ENCODE measurements at regions not wholly inside any gene's neighbourhood (a gene's known extent, or its start where the extent isn't known, plus 50 kb on each side); places are given as distances from the start of the nearest gene placed in this dataset.

DNA sequence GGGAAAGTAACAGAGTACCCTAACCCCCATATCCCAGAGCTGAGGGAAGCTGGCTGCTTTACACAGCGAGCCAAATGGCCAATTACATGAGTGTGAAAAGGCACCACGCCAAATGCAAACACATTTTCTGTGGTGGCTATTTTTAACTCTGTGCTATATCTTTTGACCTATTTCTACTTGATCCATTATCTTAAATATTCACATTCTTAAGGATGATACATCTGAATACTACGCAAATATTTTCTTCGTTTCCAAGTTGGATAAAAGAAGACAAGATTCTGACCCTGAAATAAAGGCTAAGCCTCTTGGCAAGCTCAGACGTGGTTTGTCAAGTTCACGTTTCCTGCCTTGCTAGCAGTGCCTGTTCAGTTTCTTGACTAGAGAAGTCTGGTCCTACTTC is 146.7 kb upstream of the TMEM196 start:
- H3K27me3 Mint-ChIP-seq (ENCODE audit: low read depth): no peaks in the 10 kb centered on the region
- no peak overlapping the region for H4K91ac ChIP-seq (ENCODE audit: insufficient read length, low read depth, low read length)
- H4K5ac ChIP-seq (ENCODE audit: insufficient read length, low read depth, low read length): no peak overlapping the region
- no peak overlapping the region for H2AK5ac ChIP-seq (ENCODE audit: insufficient read length, low read length)
- H3K56ac ChIP-seq (ENCODE audit: insufficient read length, low read depth, low read length): no peak overlapping the region
- no peaks in the 10 kb centered on the region for H3K23me2 ChIP-seq (ENCODE audit: insufficient read length, low read depth, low read length, poor library complexity, severe bottlenecking)
- no peak overlapping the region for H3K27ac ChIP-seq (ENCODE audit: insufficient read length, low read depth, low read length)
- no peaks in the 10 kb centered on the region for H3K9me3 ChIP-seq (ENCODE audit: control insufficient read depth, low read depth, low read length)
- no peaks in the 10 kb centered on the region for H3K79me1 ChIP-seq (ENCODE audit: insufficient read depth, low read depth, low read length, poor library complexity, severe bottlenecking)
- H3K18ac ChIP-seq (ENCODE audit: insufficient read length, low read depth, low read length): no peak overlapping the region
- no peaks in the 10 kb centered on the region for H3K36me3 Mint-ChIP-seq (ENCODE audit: insufficient read depth in 1 of 3, low read depth in 3 of 3)
- H2BK15ac ChIP-seq (ENCODE audit: low read depth, low read length): no peak overlapping the region
- no peaks in the 10 kb centered on the region for H3K9me3 Mint-ChIP-seq
- H2AFZ ChIP-seq (ENCODE audit: low read length): no peak overlapping the region
- H2BK12ac ChIP-seq (ENCODE audit: insufficient read length, low read depth, low read length): no peak overlapping the region
- no peaks in the 10 kb centered on the region for H3K79me2 ChIP-seq (ENCODE audit: insufficient read depth, low read length)
- no peak overlapping the region for H3K4me3 Mint-ChIP-seq
- H2BK5ac ChIP-seq (ENCODE audit: insufficient read length, low read length): no peak overlapping the region
- H3K4me2 ChIP-seq (ENCODE audit: insufficient read depth, insufficient read length, low read length): no peak overlapping the region
- TF ChIP-seq, protein P1, sequence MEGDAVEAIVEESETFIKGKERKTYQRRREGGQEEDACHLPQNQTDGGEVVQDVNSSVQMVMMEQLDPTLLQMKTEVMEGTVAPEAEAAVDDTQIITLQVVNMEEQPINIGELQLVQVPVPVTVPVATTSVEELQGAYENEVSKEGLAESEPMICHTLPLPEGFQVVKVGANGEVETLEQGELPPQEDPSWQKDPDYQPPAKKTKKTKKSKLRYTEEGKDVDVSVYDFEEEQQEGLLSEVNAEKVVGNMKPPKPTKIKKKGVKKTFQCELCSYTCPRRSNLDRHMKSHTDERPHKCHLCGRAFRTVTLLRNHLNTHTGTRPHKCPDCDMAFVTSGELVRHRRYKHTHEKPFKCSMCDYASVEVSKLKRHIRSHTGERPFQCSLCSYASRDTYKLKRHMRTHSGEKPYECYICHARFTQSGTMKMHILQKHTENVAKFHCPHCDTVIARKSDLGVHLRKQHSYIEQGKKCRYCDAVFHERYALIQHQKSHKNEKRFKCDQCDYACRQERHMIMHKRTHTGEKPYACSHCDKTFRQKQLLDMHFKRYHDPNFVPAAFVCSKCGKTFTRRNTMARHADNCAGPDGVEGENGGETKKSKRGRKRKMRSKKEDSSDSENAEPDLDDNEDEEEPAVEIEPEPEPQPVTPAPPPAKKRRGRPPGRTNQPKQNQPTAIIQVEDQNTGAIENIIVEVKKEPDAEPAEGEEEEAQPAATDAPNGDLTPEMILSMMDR (conservative IDR thresholded peaks at IDR 0.05): no peak
- DNase-seq: no peak
- no peaks in the 10 kb centered on the region for H3K4me1 ChIP-seq (ENCODE audit: insufficient read depth, low read length)
- H4K20me1 ChIP-seq (ENCODE audit: control insufficient read depth, insufficient read depth, insufficient read length): no peaks in the 10 kb centered on the region
- no peak overlapping the region for H3K27ac Mint-ChIP-seq
- H3K4me1 Mint-ChIP-seq: 0 out of 4 replicates have a peak, but pooled peaks cover 3 to 7% of the 10 kb centered on the region in 2 experiments
- H3K4ac ChIP-seq (ENCODE audit: low read depth, low read length): no peak overlapping the region
- no peak overlapping the region for H3K14ac ChIP-seq (ENCODE audit: insufficient read depth, low read length)
- no peak overlapping the region for H2BK120ac ChIP-seq (ENCODE audit: low read depth, low read length, poor library complexity, severe bottlenecking)
- H3T11ph ChIP-seq (ENCODE audit: low read length): no peak overlapping the region
- H2BK20ac ChIP-seq (ENCODE audit: low read depth, low read length, poor library complexity, severe bottlenecking): no peak overlapping the region
- no peaks in the 10 kb centered on the region for H3K27me3 ChIP-seq (ENCODE audit: insufficient read depth, low read length)
- no peak overlapping the region for H4K8ac ChIP-seq (replicated peaks; ENCODE audit: insufficient read length, low read depth, low read length)
- WGBS (ENCODE audit: extremely low coverage, insufficient read length, low lambda C conversion rate): no CpG with 5 or more reads among the region's 6 CpGs
- H3K9ac ChIP-seq (ENCODE audit: extremely low read depth, insufficient read length, low read length): no peak overlapping the region
- no peak overlapping the region for H3K23ac ChIP-seq (ENCODE audit: insufficient read length, low read depth, low read length)
